ENCODE measurements at regions not wholly inside any gene's neighbourhood (a gene's known extent, or its start where the extent isn't known, plus 50 kb on each side); places are given as distances from the start of the nearest gene placed in this dataset.

GRCh38 chr7:16978358-16979244 lies 96.8 kb upstream of the AGR3 start:
- DNase-seq: no peak

GRCh38 chr7:16980539-16980938 lies 98.8 kb upstream of the AGR3 start:
- no peak for DNase-seq

GRCh38 chr7:16982640-16983350 lies 101.0 kb upstream of the AGR3 start:
- DNase-seq: peak; percentile 56

GRCh38 chr7:16984375-16984774 lies 102.6 kb upstream of the AGR3 start:
- DNase-seq: no peak

DNA sequence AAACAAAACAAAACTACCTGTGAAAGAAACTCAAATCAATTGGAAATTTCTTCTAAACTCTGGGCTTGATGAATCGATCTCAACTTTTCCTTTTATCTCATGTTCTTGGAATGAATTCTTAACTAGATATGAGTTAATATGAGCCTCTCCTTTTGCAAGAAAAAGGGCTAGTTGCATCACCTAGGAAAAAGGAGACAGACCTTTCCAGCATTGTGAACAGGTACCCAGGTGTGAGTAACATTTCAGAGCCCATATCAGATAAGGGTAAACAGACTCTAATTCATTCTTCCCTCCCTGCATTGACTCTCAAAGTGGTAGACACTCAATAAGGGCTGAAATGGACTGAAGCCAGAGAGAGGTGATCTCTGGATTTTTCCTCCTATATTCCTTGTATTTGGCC lies 103.8 kb upstream of the AGR3 start:
- DNase-seq: no peak

DNA sequence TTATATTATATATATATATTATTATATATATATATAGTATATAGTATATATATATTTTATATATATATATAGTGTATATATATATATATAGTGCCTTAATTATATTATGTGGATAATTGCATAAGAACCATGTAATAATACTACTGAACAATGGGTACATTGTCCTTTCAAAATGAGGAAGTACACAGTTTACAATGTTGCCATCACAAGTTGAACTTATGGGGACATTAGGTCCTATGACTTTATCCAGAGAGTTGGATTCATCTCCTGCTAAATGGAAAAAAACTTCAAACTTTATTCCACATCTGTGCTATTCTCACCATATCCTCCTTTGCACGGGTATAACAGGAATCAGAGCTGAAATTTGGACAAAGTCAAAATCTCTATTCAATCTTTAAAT lies 105.0 kb upstream of the AGR3 start:
- DNase-seq: no peak

- no peak for DNase-seq
Observed at GRCh38 chr7:16989811-16990413, 108.1 kb upstream of the AGR3 start.

- no peak for DNase-seq
Observed at GRCh38 chr7:16991551-16991950, 109.8 kb upstream of the AGR3 start.

DNA sequence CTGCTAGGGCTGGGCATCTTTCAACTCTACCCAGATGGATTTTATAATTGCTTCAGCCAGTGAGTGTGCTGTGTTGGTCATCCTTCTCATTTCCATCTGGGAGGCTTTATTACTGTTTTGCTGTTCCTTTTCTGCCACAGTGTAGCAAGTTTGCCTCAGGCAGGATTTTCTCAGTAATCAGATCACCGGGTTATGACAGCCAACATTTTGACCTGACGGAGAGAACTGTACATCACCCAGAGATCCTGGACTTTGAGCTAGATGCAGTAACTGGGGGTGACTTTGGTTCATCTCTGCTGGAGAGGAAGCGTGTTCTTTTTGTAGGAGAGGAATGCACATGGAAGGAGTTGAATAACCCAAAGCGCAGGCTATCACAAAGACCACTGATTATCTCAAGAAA lies 111.8 kb upstream of the AGR3 start:
- DNase-seq: no peak

DNA sequence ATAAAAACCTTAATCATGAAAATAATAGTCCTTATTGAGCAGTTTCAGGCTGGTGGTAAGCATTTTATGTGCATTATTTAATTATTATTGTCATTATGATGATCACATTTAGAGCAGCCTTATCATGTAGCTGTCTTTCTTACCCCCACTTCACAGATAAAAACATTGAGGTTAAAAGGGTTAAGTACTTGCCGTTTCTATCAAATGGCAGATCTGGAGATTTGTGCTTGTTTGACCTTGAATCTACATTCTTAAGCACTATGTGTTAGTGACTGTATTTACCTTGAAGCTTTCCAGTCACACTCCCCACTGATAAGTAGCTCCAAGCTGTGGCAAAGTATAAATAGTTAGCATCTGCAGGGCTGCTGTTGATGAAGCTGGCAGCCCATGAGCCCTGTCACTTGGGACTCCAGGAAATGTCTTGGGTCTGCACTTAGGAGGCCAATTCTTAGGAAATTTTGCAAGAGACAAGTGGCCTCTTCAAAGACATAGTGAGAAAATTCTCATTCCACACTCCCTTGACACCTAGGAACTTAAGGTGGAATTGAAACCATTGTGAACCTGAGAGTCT lies 116.8 kb upstream of the AGR3 start:
- no peak for DNase-seq

GRCh38 chr7:16999541-17000267 lies 117.9 kb upstream of the AGR3 start:
- peak; percentile 77 for DNase-seq

DNA sequence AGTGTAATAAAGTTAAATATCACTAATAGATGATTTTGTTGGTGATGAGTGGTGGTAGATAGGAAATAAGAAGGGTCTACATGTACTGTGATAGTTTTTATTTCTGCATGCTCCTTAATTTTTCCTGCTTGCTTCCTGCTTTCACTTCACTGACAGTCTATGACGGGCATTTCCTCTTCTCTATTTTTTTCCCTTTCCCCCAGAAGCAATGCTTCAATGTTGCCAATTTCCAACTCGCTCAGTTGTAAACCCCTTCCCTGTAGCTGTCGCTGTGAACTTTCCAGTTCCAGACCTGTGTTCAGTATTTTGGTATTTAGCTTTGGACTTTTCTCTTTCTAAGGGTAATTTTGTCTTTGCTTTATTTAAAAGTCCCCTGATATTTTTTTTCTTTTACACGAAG lies 123.5 kb upstream of the AGR3 start:
- no peak for DNase-seq

DNA sequence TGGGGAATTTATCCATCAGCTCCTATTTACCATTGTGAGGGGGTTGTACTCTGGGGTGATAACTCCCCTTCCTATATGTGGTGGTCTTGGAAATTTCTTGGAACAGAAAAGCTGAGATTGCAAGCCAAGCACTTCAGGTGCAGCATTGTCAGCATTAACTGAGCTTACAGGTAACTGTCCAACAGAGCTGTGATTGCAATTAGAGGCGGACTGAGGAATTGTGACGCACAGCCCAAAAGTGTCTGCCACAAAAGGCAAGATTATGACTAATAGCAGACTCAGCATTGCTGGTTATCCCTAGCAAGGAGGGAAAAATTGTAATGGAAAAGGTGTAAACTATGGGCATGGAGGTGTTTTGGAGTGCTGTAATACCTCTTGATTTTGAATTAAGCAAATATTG lies 126.1 kb upstream of the AGR3 start:
- DNase-seq: no peak

DNA sequence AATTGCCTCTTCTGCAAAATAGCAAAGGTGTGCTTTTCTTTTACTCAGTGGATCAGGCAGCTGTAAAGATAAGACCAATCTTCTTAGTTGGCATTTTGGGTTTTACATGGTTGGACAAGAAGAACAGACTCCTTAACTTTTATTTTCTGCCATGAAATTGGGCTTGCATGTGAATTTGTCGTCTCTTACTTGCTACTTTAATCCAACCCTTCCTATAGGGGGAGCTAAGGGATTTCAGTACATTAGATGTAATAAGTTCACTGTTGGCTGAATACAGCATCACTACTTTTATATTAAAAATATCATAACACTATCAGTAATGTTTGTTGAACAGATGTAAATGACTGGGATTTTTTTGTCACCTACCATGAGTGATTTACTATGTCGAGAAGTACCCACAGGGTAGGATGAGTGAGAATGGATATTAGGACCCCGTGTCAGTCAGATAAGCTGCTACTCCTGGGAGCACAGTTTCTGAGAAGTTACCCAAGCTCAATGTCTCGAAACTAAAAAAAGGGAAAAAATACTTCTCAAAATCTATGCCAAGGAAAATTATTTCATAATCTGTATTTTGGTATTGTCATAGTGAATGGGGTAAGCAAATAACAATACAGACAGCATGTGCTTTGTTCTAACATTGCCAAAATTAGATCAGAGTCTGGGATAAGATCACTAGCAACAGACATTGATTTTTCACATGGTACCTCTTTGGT lies 127.4 kb upstream of the AGR3 start:
- DNase-seq: peak; percentile 58

- no peak for DNase-seq
Observed at GRCh38 chr7:17009933-17010332, 128.2 kb upstream of the AGR3 start.

- DNase-seq: peak; percentile 55
Observed at GRCh38 chr7:17010637-17011300, 129.0 kb upstream of the AGR3 start.

DNA sequence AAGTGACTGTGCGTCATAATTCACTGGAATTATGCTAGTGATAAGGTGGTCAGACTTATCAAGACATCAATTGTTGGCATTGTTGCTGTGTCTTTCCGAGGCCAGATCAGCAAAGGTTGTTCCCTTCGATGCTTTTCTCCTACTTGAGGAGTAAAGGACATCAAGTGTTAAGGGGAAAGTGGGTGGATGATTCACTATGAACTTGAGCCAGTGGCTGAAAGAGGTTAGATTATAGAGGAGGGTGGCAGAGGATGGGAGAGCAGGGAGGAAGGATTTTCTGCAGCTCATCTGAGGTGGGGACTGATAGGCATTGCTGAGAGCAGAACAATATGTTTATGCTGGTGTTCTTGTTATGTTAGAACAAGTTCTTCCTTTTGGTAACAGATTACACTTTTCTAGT lies 131.4 kb upstream of the AGR3 start:
- no peak for DNase-seq

DNA sequence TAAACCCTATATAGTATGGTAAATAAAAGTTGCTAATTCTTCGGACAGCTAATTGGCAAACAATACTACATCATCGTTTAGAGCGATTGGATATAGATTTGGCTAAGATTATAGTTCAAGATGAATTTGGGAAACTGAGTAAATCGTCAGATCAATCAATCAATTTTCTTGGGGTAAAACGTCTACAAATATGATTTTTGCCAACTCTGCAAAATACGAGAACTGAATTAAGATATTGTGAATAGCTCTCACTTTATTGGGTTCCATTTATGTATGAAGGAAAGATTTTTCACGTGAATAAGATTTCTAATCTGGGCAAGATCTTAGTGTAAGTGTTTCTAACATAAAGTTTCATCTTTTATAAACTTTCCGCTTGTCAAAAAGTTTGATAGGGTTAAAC lies 132.9 kb upstream of the AGR3 start:
- DNase-seq: no peak

- no peak for DNase-seq
Observed at GRCh38 chr7:17015598-17016031, 133.8 kb upstream of the AGR3 start.

- DNase-seq: no peak
Observed at GRCh38 chr7:17016402-17017010, 134.7 kb upstream of the AGR3 start.

DNA sequence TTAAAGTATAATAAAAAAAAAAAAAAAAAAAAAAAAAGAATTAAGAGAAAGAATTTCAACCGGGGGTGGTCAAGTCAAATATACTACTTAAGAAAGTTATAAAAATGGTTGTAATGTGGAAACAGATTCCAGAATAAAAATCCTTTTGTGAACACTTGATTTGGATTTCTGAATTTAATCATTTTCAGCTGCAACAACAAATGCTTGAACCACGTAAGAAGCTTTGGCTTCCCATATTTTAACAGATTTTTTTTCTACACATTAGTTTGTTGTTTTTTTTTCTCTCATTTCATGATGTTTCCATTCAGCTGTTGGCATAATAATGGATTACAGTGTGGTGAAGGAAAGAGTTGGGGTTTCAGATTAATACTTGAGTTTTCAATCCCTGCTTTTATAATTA lies 137.3 kb upstream of the AGR3 start:
- no peak for DNase-seq
